Suprapubic skin (tissue), 4 donors: ENCODE measurements at regions not wholly inside any gene's neighbourhood (a gene's known extent, or its start where the extent isn't known, plus 50 kb on each side); places are given as distances from the start of the nearest gene placed in this dataset.

ENCODE experiments used
- DNase-seq, 2 donors: peaks; one replicate each; pipeline ENCODE4 v3.0.0-alpha.2; 2019; ENCODE audit warnings: low spot score in 2 of 2
- H3K27ac ChIP-seq: fragments of 200-600 bp; sonication (generic); one replicate; pipeline ENCODE4 v1.5.1; 2019
- H3K27me3 ChIP-seq: fragments of 200-600 bp; sonication (generic); one replicate; pipeline ENCODE4 v1.5.1; 2019
- H3K36me3 ChIP-seq: fragments of 200-600 bp; sonication (generic); one replicate; pipeline ENCODE4 v1.5.1; 2019
- H3K4me1 ChIP-seq: fragments of 200-600 bp; sonication (generic); one replicate; pipeline ENCODE4 v1.5.1; 2019
- H3K4me3 ChIP-seq: fragments of 200-600 bp; sonication (generic); one replicate; pipeline ENCODE4 v1.5.1; 2019; ENCODE audit warnings: mild to moderate bottlenecking
- H3K9me3 ChIP-seq: fragments of 200-600 bp; sonication (generic); one replicate; pipeline ENCODE4 v1.5.1; 2019
- CTCF ChIP-seq, 2 donors: fragments of 200-600 bp in 1 of 2; fragments of 450-650 bp in 1 of 2; sonication (generic) in 1 of 2; IDR thresholded peaks; one replicate each; pipeline ENCODE4 v1.5.1; 2016 to 2019; ENCODE audit warnings: antibody characterized with exemption in 2 of 2, mild to moderate bottlenecking in 1 of 2, moderate library complexity in 1 of 2
- EP300 ChIP-seq: sonication (generic); formaldehyde crosslinking; IDR thresholded peaks from one replicate; pipeline ENCODE4 v1.6.1; 2017; ENCODE audit warnings: antibody characterized with exemption
- POLR2A ChIP-seq, 2 donors: fragments of 450-650 bp; IDR thresholded peaks; one replicate each; pipeline ENCODE4 v1.6.1; 2017; ENCODE audit warnings: antibody characterized with exemption in 2 of 2, mild to moderate bottlenecking in 2 of 2, moderate library complexity in 2 of 2
- POLR2AphosphoS5 ChIP-seq, 3 donors: sonication (generic); formaldehyde crosslinking; IDR thresholded peaks; one replicate each; pipeline ENCODE4 v1.6.1; 2017; ENCODE audit warnings: antibody characterized with exemption in 3 of 3
- WGBS: methylation state at CpG from one replicate; pipeline ENCODE4 v1.1.5; 2018; 5-methylcytosine and 5-hydroxymethylcytosine counted together

DNA sequence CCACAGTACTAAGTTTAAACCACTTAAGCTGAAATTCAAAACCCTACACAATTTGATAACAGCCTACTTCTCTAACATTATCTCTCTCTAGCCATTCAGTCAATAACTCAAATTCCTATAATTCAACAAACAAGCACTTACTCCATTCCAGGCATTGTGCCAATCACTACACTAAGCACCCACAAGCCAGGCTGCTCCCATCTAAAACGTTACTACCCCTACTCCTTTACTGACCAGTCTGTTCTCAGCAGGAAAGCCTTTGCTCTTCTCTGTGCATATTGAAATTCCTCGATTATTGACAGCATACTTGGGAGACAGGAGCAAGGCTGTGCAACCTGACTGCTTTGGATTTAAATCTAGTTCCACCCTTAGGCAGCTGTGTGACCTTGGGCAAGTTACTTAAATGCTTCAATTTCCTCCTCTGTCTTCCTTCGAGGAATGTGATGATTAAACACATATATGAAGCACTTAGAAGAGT, 177.2 kb upstream of the THBS1 start:
- Histone ChIP-seq H3K4me3 (no peak overlapping the region), H3K9me3 (no peaks in the 10 kb centered on the region), H3K4me1 (no peaks in the 10 kb centered on the region), H3K36me3 (no peaks in the 10 kb centered on the region), H3K27ac (no peak overlapping the region), H3K27me3 (no peaks in the 10 kb centered on the region)
- no peak for DNase-seq
- TF ChIP-seq CTCF (IDR thresholded peaks at IDR 0.05) (no peak), EP300 (no peak), POLR2AphosphoS5 (IDR thresholded peaks at IDR 0.05) (no peak), POLR2A (IDR thresholded peaks at IDR 0.05) (no peak)
- WGBS, result 34% methylated on average over 3 of the region's 3 CpGs

DNA sequence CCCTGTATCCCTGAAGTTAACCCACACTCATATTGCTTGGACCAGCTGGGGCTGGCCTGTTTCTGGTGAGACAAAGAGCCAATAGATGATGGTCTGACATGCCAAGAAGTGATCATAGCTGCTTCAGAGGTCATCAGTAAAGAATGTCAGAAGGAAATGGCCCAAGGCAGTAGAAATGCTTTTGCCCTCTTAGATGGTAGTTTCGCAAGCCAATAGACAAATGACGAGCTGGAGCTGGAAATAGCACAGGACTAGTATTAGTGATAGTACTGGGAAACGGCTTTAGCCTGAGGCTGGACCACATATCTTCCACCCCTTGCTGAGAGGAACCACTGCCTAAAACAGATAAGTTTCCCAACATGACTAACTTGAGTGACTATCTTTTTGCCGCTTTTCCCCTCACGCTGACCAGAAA, 176.1 kb upstream of the THBS1 start:
- Histone ChIP-seq H3K27me3 (no peaks in the 10 kb centered on the region), H3K36me3 (no peaks in the 10 kb centered on the region), H3K27ac (no peak overlapping the region), H3K4me1 (no peaks in the 10 kb centered on the region), H3K9me3 (no peaks in the 10 kb centered on the region), H3K4me3 (no peak overlapping the region)
- TF ChIP-seq CTCF (IDR thresholded peaks at IDR 0.05) (no peak), POLR2AphosphoS5 (IDR thresholded peaks at IDR 0.05) (no peak), EP300 (no peak), POLR2A (IDR thresholded peaks at IDR 0.05) (no peak)
- 67% methylated on average over 5 of the region's 5 CpGs for WGBS
- DNase-seq, result no peak

DNA sequence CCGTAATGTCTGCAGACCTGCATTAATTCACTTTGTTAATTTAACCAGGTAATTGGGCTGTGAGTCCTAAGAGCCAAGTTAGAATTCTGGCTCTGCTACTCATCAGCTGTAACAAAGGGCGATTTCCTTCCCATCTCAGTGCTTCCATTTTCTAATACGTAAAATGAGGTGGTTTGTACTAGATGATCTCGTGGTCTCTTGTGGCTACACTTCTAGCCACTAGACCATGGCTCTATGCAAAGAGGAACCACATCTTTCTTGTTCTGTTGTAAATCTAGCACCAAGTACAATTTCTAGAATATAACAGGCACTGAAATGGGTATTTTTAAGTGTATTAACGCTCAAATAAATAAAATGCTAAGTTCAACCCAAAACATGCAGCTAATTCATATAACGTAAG, 174.4 kb upstream of the THBS1 start:
- WGBS, result 90% methylated on average over 6 of the region's 6 CpGs
- H3K27me3 ChIP-seq, result no peaks in the 10 kb centered on the region
- H3K27ac ChIP-seq, result no peak overlapping the region
- H3K9me3 ChIP-seq, result no peaks in the 10 kb centered on the region
- no peak overlapping the region for H3K4me3 ChIP-seq
- no peaks in the 10 kb centered on the region for H3K4me1 ChIP-seq
- H3K36me3 ChIP-seq, result no peaks in the 10 kb centered on the region
- TF ChIP-seq EP300 (no peak), CTCF (IDR thresholded peaks at IDR 0.05) (no peak), POLR2A (IDR thresholded peaks at IDR 0.05) (no peak), POLR2AphosphoS5 (IDR thresholded peaks at IDR 0.05) (no peak)
- no peak for DNase-seq

DNA sequence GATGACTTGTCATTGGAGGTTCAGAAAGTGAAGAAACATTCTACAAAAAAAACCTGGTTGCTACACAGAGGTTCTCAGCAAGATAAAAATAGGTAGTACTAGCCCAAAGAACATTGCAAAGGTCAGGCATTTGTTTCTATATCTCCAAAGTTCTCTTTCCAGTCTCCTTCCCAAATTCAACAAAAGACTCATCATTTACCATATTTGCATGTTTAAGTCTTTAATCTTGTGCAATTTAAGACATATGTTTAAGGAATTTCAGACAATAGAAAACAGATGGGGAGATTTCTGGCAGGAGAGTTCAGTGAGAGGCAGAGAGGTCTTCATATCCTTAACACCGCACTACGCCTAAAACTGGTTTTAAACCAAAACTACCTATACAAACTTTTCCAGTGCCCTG, 173.8 kb upstream of the THBS1 start:
- no peaks in the 10 kb centered on the region for H3K36me3 ChIP-seq
- H3K4me3 ChIP-seq, result no peak overlapping the region
- TF ChIP-seq CTCF (IDR thresholded peaks at IDR 0.05), result no peak
- no peak for TF ChIP-seq POLR2A (IDR thresholded peaks at IDR 0.05)
- no peak for TF ChIP-seq POLR2AphosphoS5 (IDR thresholded peaks at IDR 0.05)
- no peak for TF ChIP-seq EP300
- no peaks in the 10 kb centered on the region for H3K9me3 ChIP-seq
- DNase-seq, result no peak
- no peak overlapping the region for H3K27ac ChIP-seq
- WGBS, result 92% methylated on average over 2 of the region's 2 CpGs
- H3K4me1 ChIP-seq, result no peaks in the 10 kb centered on the region
- no peaks in the 10 kb centered on the region for H3K27me3 ChIP-seq

GRCh38 chr15:39409876-39410530, 170.9 kb upstream of the THBS1 start:
- H3K36me3 ChIP-seq, result no peaks in the 10 kb centered on the region

More at GRCh38 chr15:39409876-39410530, 170.9 kb upstream of the THBS1 start:
- no peak for DNase-seq
- Histone ChIP-seq H3K27ac (no peak overlapping the region), H3K9me3 (no peaks in the 10 kb centered on the region), H3K4me1 (no peaks in the 10 kb centered on the region), H3K4me3 (no peak overlapping the region), H3K27me3 (no peaks in the 10 kb centered on the region)
- TF ChIP-seq EP300 (no peak), POLR2A (IDR thresholded peaks at IDR 0.05) (no peak), CTCF (IDR thresholded peaks at IDR 0.05) (no peak), POLR2AphosphoS5 (IDR thresholded peaks at IDR 0.05) (no peak)
- 88% methylated on average over 2 of the region's 2 CpGs for WGBS
